Activated B cell treated with CpG ODN at 0.5 μM for 24 hours (primary cell): ENCODE measurements at regions not wholly inside any gene's neighbourhood (a gene's known extent, or its start where the extent isn't known, plus 50 kb on each side); places are given as distances from the start of the nearest gene placed in this dataset.

ENCODE experiments used
- ATAC-seq: fragments of 200-7000 bp; cut with Tn5 transposase; one replicate; pipeline ENCODE4 v1.10.0; 2021; ENCODE audit warnings: low read depth, mild to moderate bottlenecking, moderate library complexity
- CTCF ChIA-PET: fragments of 350-600 bp; sonication (Branson Sonifier 250); formaldehyde crosslinking; loops from one replicate; lab custom pipeline; 2021; ENCODE audit warnings: antibody characterized with exemption; lab: Charles Lee
- POLR2A ChIA-PET: fragments of 350-600 bp; sonication (Branson Sonifier 250); formaldehyde crosslinking; loops from one replicate; lab custom pipeline; 2021; ENCODE audit warnings: antibody characterized with exemption; lab: Charles Lee
- DNase-seq: peaks from one replicate; pipeline ENCODE4 v3.0.0; 2022
- H3K27ac Mint-ChIP-seq: one replicate; pipeline ENCODE4 v1.8.0; 2020; ENCODE audit warnings: mixed read lengths
- H3K27me3 Mint-ChIP-seq: one replicate; pipeline ENCODE4 v1.8.0; 2021; ENCODE audit warnings: mixed read lengths
- H3K36me3 Mint-ChIP-seq: one replicate; pipeline ENCODE4 v1.8.0; 2021; ENCODE audit warnings: low read depth, mixed read lengths
- H3K4me1 Mint-ChIP-seq: one replicate; pipeline ENCODE4 v1.8.0; 2021; ENCODE audit warnings: mixed read lengths
- H3K4me3 Mint-ChIP-seq: one replicate; pipeline ENCODE4 v1.8.0; 2020; ENCODE audit warnings: mild to moderate bottlenecking, mixed read lengths
- H3K9me3 Mint-ChIP-seq: one replicate; pipeline ENCODE4 v1.8.0; 2020; ENCODE audit warnings: mixed read lengths
- CTCF ChIP-seq: fragments of 200-600 bp; IDR thresholded peaks from one replicate; pipeline ENCODE4 v1.8.0; 2022; ENCODE audit warnings: antibody characterized with exemption, mild to moderate bottlenecking
- intact Hi-C: fragments of 100-400 bp; cut with micrococcal nuclease; formaldehyde crosslinking; loops from one replicate; pipeline ENCODE4 v1.15.1; 2024

GRCh38 chr3:94544131-94544789 lies 481.4 kb downstream of the NSUN3 start:
- H3K4me3 Mint-ChIP-seq, result no peak overlapping the region
- H3K27ac Mint-ChIP-seq, result no peak overlapping the region
- DNase-seq (no peak), ATAC-seq (no peak)
- no peaks in the 10 kb centered on the region for H3K27me3 Mint-ChIP-seq
- CTCF ChIA-PET, result no interaction called here
- POLR2A ChIA-PET, result no interaction called here
- H3K4me1 Mint-ChIP-seq, result no peaks in the 10 kb centered on the region
- intact Hi-C loops, result no loop called here
- no peaks in the 10 kb centered on the region for H3K36me3 Mint-ChIP-seq
- H3K9me3 Mint-ChIP-seq, result peaks cover 3% of the 10 kb centered on the region
- no peak for TF ChIP-seq CTCF

- intact Hi-C loops, result no loop called here
- Mint-ChIP-seq H3K27ac (no peak overlapping the region), H3K36me3 (no peaks in the 10 kb centered on the region), H3K4me1 (no peaks in the 10 kb centered on the region), H3K27me3 (no peaks in the 10 kb centered on the region), H3K4me3 (no peak overlapping the region), H3K9me3 (peaks cover 15% of the 10 kb centered on the region)
- CTCF ChIA-PET, result no interaction called here
- TF ChIP-seq CTCF, result no peak
- POLR2A ChIA-PET, result no interaction called here
- ATAC-seq, result no peak
- no peak for DNase-seq
These were observed 485.9 kb downstream of the NSUN3 start for GRCh38 chr3:94548581-94549316.

GRCh38 chr3:94561094-94561493 lies 498.2 kb downstream of the NSUN3 start:
- POLR2A ChIA-PET, result no interaction called here
- DNase-seq (no peak), ATAC-seq (no peak)
- Mint-ChIP-seq H3K27ac (no peak overlapping the region), H3K4me3 (no peak overlapping the region), H3K4me1 (no peaks in the 10 kb centered on the region), H3K9me3 (peaks cover 2% of the 10 kb centered on the region), H3K36me3 (no peaks in the 10 kb centered on the region), H3K27me3 (no peaks in the 10 kb centered on the region)
- TF ChIP-seq CTCF, result no peak
- intact Hi-C loops, result no loop called here
- CTCF ChIA-PET, result no interaction called here

GRCh38 chr3:94564247-94564646 lies 501.4 kb downstream of the NSUN3 start:
- Mint-ChIP-seq H3K4me1 (no peaks in the 10 kb centered on the region), H3K27ac (no peak overlapping the region), H3K9me3 (no peaks in the 10 kb centered on the region), H3K36me3 (no peaks in the 10 kb centered on the region), H3K4me3 (no peak overlapping the region), H3K27me3 (no peaks in the 10 kb centered on the region)
- ATAC-seq (no peak), DNase-seq (no peak)
- CTCF ChIA-PET, result no interaction called here
- TF ChIP-seq CTCF, result no peak
- POLR2A ChIA-PET, result no interaction called here
- intact Hi-C loops, result no loop called here

- intact Hi-C loops, result no loop called here
- Mint-ChIP-seq H3K27me3 (no peaks in the 10 kb centered on the region), H3K4me1 (no peaks in the 10 kb centered on the region), H3K4me3 (no peak overlapping the region), H3K27ac (no peak overlapping the region), H3K9me3 (no peaks in the 10 kb centered on the region), H3K36me3 (no peaks in the 10 kb centered on the region)
- ATAC-seq, result no peak
- POLR2A ChIA-PET, result no interaction called here
- CTCF ChIA-PET, result no interaction called here
- DNase-seq, result no peak
- TF ChIP-seq CTCF, result no peak
These were observed 505.2 kb downstream of the NSUN3 start for GRCh38 chr3:94568041-94568440.
